ENCODE measurements at regions not wholly inside any gene's neighbourhood (a gene's known extent, or its start where the extent isn't known, plus 50 kb on each side); places are given as distances from the start of the nearest gene placed in this dataset.

GRCh38 chr7:36013246-36014014 lies 139.6 kb upstream of the EEPD1 start:
- Histone ChIP-seq H3K9me3 (no peaks in the 10 kb centered on the region), H3K27me3 (no peaks in the 10 kb centered on the region), H3K4me3 (no peak overlapping the region), H3K36me3 (no peaks in the 10 kb centered on the region)
- DNase-seq = no peak

GRCh38 chr7:36014961-36015360 lies 138.1 kb upstream of the EEPD1 start:
- Histone ChIP-seq H3K27me3 (no peaks in the 10 kb centered on the region), H3K9me3 (no peaks in the 10 kb centered on the region), H3K4me3 (no peak overlapping the region), H3K36me3 (no peaks in the 10 kb centered on the region)
- DNase-seq = no peak

DNA sequence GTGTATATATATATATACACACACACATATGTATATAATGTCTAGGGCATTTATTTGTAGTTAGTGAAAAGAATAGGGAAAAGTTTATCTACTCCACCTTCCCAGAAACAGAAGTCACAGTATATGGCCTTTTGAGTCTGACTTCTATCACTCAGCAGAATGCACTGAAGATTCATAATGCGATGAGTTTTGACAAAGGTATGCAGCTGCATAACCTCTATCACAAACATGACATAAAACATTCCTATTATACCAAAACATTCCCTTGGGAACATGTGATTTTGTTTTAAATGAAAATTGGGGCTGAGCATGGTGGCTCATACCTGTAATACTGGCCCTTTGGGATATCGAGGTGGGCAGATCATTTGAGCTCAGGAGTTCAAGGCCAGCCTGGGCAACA lies 137.3 kb upstream of the EEPD1 start:
- no peaks in the 10 kb centered on the region for H3K27me3 ChIP-seq
- no peaks in the 10 kb centered on the region for H3K36me3 ChIP-seq
- no peaks in the 10 kb centered on the region for H3K9me3 ChIP-seq
- DNase-seq = no peak
- no peak overlapping the region for H3K4me3 ChIP-seq

GRCh38 chr7:36016648-36017047 lies 136.4 kb upstream of the EEPD1 start:
- DNase-seq = no peak
- Histone ChIP-seq H3K27me3 (no peaks in the 10 kb centered on the region), H3K36me3 (no peaks in the 10 kb centered on the region), H3K4me3 (no peak overlapping the region), H3K9me3 (no peaks in the 10 kb centered on the region)

DNA sequence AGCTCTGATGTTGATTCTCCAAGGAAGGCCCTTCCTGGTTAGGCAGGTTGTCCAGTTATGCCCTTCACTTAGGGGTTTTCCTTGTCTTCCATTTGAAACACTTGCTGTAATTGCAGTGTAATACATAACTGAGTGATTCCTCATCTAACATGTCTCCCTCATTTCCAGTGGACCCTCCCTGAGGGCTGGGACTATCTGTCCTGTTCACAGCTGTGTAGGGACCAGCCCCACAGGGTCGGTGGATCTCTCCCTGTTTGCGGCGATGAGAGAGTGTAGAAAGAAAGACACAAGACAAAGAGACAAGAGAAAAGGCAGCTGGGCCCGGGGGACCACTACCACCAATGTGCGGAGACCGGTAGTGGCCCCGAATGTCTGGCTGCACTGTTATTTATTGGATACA lies 135.9 kb upstream of the EEPD1 start:
- no peak for DNase-seq
- Histone ChIP-seq H3K9me3 (no peaks in the 10 kb centered on the region), H3K36me3 (no peaks in the 10 kb centered on the region), H3K4me3 (no peak overlapping the region), H3K27me3 (no peaks in the 10 kb centered on the region)

GRCh38 chr7:36018816-36019484 lies 134.1 kb upstream of the EEPD1 start:
- no peak for DNase-seq

GRCh38 chr7:36019538-36019937 lies 133.5 kb upstream of the EEPD1 start:
- no peaks in the 10 kb centered on the region for H3K36me3 ChIP-seq
- no peak overlapping the region for H3K4me3 ChIP-seq
- no peaks in the 10 kb centered on the region for H3K9me3 ChIP-seq
- H3K27me3 ChIP-seq = no peaks in the 10 kb centered on the region
- no peak for DNase-seq

More at GRCh38 chr7:36018816-36019484, 134.1 kb upstream of the EEPD1 start:
- H3K36me3 ChIP-seq = no peaks in the 10 kb centered on the region
- H3K27me3 ChIP-seq = no peaks in the 10 kb centered on the region
- no peaks in the 10 kb centered on the region for H3K9me3 ChIP-seq
- H3K4me3 ChIP-seq = no peak overlapping the region

- DNase-seq = no peak
- Histone ChIP-seq H3K27me3 (no peaks in the 10 kb centered on the region), H3K9me3 (no peaks in the 10 kb centered on the region)
These were observed 133.1 kb upstream of the EEPD1 start for GRCh38 chr7:36019980-36020379.

GRCh38 chr7:36021367-36021766 lies 131.7 kb upstream of the EEPD1 start:
- peak; percentile 14 for DNase-seq
- Histone ChIP-seq H3K9me3 (no peaks in the 10 kb centered on the region), H3K36me3 (no peaks in the 10 kb centered on the region), H3K4me3 (no peak overlapping the region), H3K27me3 (no peaks in the 10 kb centered on the region)

More at GRCh38 chr7:36019980-36020379, 133.1 kb upstream of the EEPD1 start:
- Histone ChIP-seq H3K36me3 (no peaks in the 10 kb centered on the region), H3K4me3 (no peak overlapping the region)

DNA sequence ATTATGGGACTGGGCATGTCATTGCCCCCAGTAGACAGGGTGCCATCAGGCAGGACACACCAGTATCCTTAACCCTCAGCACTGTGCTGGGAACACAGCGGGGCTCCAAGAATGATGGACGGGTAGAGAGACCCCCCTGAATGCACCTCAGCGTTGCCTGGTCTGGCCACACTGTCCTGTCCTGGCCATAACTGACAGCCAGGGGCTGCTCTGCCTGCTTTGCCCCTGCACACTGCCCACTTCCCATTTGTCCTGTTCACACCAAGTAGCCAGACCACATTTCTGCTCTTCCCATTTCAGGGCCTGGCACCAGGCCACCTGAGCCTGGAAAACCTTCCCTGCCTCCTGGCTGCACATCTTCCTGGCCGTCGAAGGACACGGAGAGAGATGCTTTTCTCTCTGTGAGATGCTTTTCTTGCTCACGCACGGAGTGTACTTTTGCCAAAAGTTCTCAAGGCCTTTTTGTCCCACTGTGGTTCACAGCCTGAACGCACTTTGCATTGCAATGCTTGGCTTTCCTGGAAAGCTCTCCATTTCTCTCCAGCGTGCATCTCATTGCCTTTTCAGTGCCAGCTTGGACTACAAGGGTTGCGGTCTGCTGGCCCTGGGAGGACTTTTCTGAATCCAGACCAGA lies 131.0 kb upstream of the EEPD1 start:
- no peaks in the 10 kb centered on the region for H3K27me3 ChIP-seq
- no peak for DNase-seq

DNA sequence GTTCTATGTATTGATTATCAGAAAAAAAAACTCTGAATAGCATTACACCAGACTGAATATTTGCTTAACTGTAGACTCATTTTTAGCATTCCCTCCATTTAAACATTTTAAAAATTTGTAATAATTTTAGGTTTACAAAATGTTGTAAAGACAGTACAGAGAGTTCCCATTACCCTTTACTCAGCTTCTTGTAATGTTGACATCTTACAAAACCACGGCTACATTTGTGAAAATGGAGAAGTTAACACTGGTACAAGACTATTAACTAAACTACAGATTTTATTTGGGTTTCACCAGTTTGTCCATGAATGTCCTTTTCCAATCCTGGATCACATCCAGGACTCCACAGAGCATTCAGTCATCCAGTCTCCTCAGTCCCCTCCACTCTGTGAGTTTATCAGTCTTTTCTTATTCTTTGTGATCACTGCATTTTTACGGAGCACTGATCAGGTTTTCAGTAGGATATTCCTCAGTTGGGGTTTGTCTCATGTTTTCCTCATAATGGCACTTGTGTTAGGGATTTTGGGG lies 130.0 kb upstream of the EEPD1 start:
- H3K9me3 ChIP-seq = no peaks in the 10 kb centered on the region
- H3K27me3 ChIP-seq = no peaks in the 10 kb centered on the region
- no peaks in the 10 kb centered on the region for H3K36me3 ChIP-seq
- no peak overlapping the region for H3K4me3 ChIP-seq
- DNase-seq = no peak

More for the DNA sequence above, 131.0 kb upstream of the EEPD1 start:
- Histone ChIP-seq H3K4me3 (no peak overlapping the region), H3K36me3 (no peaks in the 10 kb centered on the region), H3K9me3 (no peaks in the 10 kb centered on the region)

- Histone ChIP-seq H3K36me3 (no peaks in the 10 kb centered on the region), H3K27me3 (no peaks in the 10 kb centered on the region), H3K4me3 (no peak overlapping the region), H3K9me3 (no peaks in the 10 kb centered on the region)
- no peak for DNase-seq
These were observed 127.9 kb upstream of the EEPD1 start for GRCh38 chr7:36025190-36025589.

DNA sequence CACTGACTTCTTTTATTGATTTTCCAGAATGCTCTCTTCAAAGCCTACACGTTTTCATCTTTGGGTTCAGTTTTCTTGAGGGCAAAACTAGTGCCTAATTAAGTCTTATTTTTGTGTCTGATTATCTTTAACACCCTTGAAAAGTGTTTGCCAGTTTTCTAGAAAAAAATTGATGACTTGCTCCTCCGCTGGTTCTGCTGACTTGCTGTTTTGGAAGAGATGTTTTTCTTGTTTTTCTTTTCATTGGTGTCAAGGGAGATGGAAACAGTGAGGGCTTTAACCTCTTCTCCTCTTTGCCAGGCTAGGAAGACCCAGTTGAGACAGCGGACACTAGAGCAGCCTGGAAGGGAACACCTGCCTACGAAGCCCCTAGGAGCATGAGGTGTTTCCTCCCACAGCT lies 123.7 kb upstream of the EEPD1 start:
- Histone ChIP-seq H3K36me3 (no peaks in the 10 kb centered on the region), H3K4me3 (no peak overlapping the region), H3K27me3 (no peaks in the 10 kb centered on the region), H3K9me3 (no peaks in the 10 kb centered on the region)
- no peak for DNase-seq

GRCh38 chr7:36029853-36030515 lies 123.1 kb upstream of the EEPD1 start:
- H3K9me3 ChIP-seq = no peaks in the 10 kb centered on the region
- H3K27me3 ChIP-seq = no peaks in the 10 kb centered on the region
- H3K36me3 ChIP-seq = no peaks in the 10 kb centered on the region
- no peak for DNase-seq
- H3K4me3 ChIP-seq = no peak overlapping the region

GRCh38 chr7:36032361-36032818 lies 120.7 kb upstream of the EEPD1 start:
- H3K36me3 ChIP-seq = no peaks in the 10 kb centered on the region
- no peaks in the 10 kb centered on the region for H3K27me3 ChIP-seq
- H3K9me3 ChIP-seq = no peaks in the 10 kb centered on the region
- peak; percentile 54 for DNase-seq
- H3K4me3 ChIP-seq = no peak overlapping the region

GRCh38 chr7:36034020-36034419 lies 119.0 kb upstream of the EEPD1 start:
- Histone ChIP-seq H3K9me3 (no peaks in the 10 kb centered on the region), H3K4me3 (no peak overlapping the region), H3K27me3 (no peaks in the 10 kb centered on the region), H3K36me3 (no peaks in the 10 kb centered on the region)
- DNase-seq = peak; percentile 77

DNA sequence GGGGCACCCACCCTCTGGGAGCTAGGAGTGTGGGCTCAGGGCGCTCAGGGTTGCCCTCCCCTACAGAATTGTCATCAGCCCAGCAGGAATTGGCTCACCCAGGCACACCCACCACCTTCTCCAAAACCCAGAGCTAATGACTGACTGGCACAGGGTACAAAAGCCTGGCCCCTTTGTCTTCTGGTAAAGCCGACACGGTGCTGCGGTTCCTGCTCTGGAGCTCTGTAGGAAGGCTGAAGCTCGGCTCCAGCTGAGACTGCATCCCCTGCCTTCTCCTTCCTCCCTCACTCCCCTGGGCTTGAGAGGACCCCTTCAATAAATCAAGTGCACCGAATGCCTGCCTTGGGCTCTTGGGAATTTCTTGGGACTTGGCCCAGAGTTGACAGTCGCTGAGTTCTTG lies 117.9 kb upstream of the EEPD1 start:
- Histone ChIP-seq H3K36me3 (no peaks in the 10 kb centered on the region), H3K4me3 (no peak overlapping the region), H3K27me3 (no peaks in the 10 kb centered on the region), H3K9me3 (no peaks in the 10 kb centered on the region)
- DNase-seq = no peak

Measured in MG63 (cell line).